ENCODE measurements at regions not wholly inside any gene's neighbourhood (a gene's known extent, or its start where the extent isn't known, plus 50 kb on each side); places are given as distances from the start of the nearest gene placed in this dataset.
A peak's percentile ranks its signal among the peaks of the same experiment; 100 is the strongest.

- Histone ChIP-seq H3K36me3 (replicated peaks; ENCODE audit: control insufficient read depth, insufficient read depth, low read length) (no peaks in the 10 kb centered on the region), H3K27me3 (ENCODE audit: control insufficient read depth, insufficient read depth, low read length) (no peaks in the 10 kb centered on the region), H3K4me3 (ENCODE audit: insufficient read depth, low read depth, low read length) (no peak overlapping the region)
- no peak for DNase-seq
These were observed 81.1 kb upstream of the PLSCR4 start for GRCh38 chr3:146331967-146332366.

- peak; percentile 8 for DNase-seq
- Histone ChIP-seq H3K4me3 (ENCODE audit: insufficient read depth, low read depth, low read length) (no peak overlapping the region), H3K36me3 (replicated peaks; ENCODE audit: control insufficient read depth, insufficient read depth, low read length) (no peaks in the 10 kb centered on the region), H3K27me3 (ENCODE audit: control insufficient read depth, insufficient read depth, low read length) (no peaks in the 10 kb centered on the region)
These were observed 76.1 kb upstream of the PLSCR4 start for GRCh38 chr3:146326875-146327543.

DNA sequence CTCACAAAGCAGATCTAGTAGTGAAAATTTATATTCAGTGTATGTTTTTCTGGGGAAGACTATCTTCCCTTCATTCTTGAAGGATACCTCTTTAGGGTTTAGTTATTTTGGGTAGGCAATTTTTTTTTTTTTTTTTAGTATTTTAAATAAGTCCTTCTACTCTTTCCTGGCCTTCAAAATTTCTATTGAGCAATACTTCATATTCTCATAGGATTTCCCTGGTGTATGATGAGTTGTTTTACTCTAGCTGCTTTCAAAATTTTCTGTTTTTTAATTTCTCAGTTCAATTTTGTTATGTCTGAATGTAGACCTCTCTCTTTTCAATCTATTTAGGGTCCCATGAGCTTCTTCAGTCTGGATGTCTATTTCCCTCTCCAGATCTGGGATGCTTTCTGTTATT lies 74.3 kb upstream of the PLSCR4 start:
- Histone ChIP-seq H3K36me3 (replicated peaks; ENCODE audit: control insufficient read depth, insufficient read depth, low read length) (no peaks in the 10 kb centered on the region), H3K27me3 (ENCODE audit: control insufficient read depth, insufficient read depth, low read length) (no peaks in the 10 kb centered on the region), H3K4me3 (ENCODE audit: insufficient read depth, low read depth, low read length) (no peak overlapping the region)
- DNase-seq, result no peak

DNA sequence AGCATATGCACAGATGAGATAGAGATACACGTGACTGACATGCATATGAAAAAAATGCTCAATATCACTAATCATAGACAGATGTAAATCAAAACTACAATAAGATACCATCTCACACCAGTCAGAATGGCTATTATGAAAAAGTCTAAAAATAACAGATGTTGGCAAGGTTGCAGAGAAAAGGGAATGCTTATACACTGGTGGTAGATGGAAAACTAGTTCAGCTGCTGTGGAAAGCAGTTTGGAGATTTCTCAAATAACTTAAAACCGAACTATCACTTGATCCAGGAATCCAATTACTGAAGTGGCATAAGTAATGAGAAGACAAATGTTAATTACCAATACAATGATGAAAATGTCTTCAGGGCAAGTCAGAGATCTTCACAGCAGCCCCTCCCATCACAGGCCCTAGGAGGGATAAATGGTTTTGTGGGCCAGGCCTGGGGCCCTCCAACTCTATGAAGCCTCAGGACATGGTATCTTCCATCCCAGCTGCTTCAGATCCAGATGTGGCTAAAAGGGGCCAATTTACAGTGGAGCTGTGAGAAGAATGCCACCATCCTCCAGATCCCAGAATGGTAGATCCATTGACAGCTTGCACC lies 71.4 kb upstream of the PLSCR4 start:
- Histone ChIP-seq H3K4me3 (ENCODE audit: insufficient read depth, low read depth, low read length) (no peak overlapping the region), H3K27me3 (ENCODE audit: control insufficient read depth, insufficient read depth, low read length) (no peaks in the 10 kb centered on the region), H3K36me3 (replicated peaks; ENCODE audit: control insufficient read depth, insufficient read depth, low read length) (no peaks in the 10 kb centered on the region)
- no peak for DNase-seq

GRCh38 chr3:146314871-146315270 lies 64.0 kb upstream of the PLSCR4 start:
- H3K36me3 ChIP-seq (replicated peaks; ENCODE audit: control insufficient read depth, insufficient read depth, low read length), result no peaks in the 10 kb centered on the region
- no peak overlapping the region for H3K4me3 ChIP-seq (ENCODE audit: insufficient read depth, low read depth, low read length)
- H3K27me3 ChIP-seq (ENCODE audit: control insufficient read depth, insufficient read depth, low read length), result no peaks in the 10 kb centered on the region
- DNase-seq, result no peak

DNA sequence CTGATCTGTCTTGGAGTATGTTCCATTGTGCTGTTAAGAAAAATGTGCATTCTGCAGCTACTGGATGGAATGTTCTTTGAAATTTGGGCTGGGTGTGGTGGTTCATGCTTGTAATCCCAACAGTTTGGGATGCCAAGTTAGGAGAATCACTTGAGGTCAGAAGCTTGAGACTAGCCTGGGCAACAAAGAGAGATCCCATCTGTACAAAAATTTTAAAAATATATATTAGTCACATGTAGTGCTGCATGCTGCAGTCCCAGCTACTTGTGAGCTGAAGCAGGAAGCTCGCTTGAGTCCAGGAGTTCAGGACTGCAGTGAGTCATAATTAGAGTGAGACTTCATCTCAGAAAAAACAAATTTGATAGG lies 62.8 kb upstream of the PLSCR4 start:
- DNase-seq, result no peak

DNA sequence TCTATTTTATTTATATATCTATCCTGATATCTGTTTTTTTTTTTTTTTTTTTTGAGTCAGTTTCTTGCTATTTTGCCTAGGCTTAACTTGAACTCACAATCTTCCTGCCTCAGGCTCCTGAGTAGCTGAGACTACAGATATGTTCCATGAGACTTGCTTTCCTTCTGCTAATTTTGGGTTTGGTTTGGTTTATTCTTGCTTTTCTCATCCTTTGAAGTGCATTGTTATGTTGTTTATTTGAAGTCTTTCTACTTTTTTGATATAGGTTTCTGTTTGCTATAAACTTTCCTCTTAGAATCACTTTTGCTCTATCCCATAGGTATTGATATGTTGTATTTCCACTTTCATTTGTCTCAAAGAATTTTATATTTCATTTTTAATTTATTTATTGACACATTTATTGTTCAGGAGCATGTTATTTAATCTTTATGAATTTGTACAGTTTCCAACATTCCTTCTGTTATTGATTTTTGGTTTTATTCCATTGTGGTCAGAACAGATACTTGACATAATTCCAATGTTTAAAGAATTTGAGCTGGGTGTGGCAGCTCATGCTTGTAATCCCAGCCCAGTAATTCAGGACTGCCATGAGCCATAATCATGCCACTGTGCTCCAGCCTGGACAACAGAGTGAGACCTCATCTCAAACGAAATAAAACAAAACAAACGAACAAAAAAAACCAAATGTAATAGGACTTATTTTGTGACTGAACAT lies 62.3 kb upstream of the PLSCR4 start:
- Histone ChIP-seq H3K27me3 (ENCODE audit: control insufficient read depth, insufficient read depth, low read length) (no peaks in the 10 kb centered on the region), H3K36me3 (replicated peaks; ENCODE audit: control insufficient read depth, insufficient read depth, low read length) (no peaks in the 10 kb centered on the region), H3K4me3 (ENCODE audit: insufficient read depth, low read depth, low read length) (no peak overlapping the region)
- no peak for DNase-seq

More for the DNA sequence above, 62.8 kb upstream of the PLSCR4 start:
- Histone ChIP-seq H3K4me3 (ENCODE audit: insufficient read depth, low read depth, low read length) (no peak overlapping the region), H3K27me3 (ENCODE audit: control insufficient read depth, insufficient read depth, low read length) (no peaks in the 10 kb centered on the region), H3K36me3 (replicated peaks; ENCODE audit: control insufficient read depth, insufficient read depth, low read length) (no peaks in the 10 kb centered on the region)

DNA sequence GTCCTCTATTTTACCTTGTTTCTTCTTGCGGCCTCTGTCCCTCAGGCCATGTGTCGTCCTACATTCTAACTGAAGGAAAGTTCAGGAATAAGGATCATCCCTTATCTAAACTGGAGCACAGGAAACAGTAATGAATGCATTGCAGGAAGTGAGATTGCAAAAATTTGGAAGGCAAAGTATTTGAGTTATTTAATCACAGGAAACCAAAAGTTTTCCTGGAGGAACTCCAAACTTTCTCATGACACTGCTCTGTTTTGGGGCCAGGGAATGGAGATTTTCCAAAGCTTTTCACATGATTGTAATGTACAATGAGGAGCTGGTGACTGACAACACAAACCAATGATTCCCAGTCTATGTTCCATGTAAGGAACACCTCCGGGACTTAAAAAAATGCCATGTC lies 57.8 kb upstream of the PLSCR4 start:
- no peaks in the 10 kb centered on the region for H3K27me3 ChIP-seq (ENCODE audit: control insufficient read depth, insufficient read depth, low read length)

DNA sequence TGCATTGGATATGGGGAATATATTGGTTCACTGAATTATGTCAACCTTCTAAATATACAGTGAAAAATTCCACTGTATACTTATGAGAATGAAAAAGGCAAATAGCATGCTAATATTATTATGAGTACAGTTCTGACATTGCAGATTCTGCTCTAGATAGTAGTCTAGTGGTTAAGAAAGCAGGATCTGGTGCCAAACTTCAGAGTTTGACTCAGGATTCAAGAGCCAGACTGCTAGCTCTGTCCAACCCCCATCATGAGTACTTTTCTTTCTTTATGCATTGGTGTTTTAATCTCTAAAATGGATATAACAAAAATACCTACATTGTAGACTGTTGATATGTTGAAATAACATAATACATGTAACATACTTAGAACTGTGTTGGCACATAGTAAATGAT lies 57.3 kb upstream of the PLSCR4 start:
- no peaks in the 10 kb centered on the region for H3K27me3 ChIP-seq (ENCODE audit: control insufficient read depth, insufficient read depth, low read length)
- no peaks in the 10 kb centered on the region for H3K36me3 ChIP-seq (replicated peaks; ENCODE audit: control insufficient read depth, insufficient read depth, low read length)
- H3K4me3 ChIP-seq (ENCODE audit: insufficient read depth, low read depth, low read length), result no peak overlapping the region
- no peak for DNase-seq

More for the DNA sequence above, 57.8 kb upstream of the PLSCR4 start:
- no peak for DNase-seq
- Histone ChIP-seq H3K4me3 (ENCODE audit: insufficient read depth, low read depth, low read length) (no peak overlapping the region), H3K36me3 (replicated peaks; ENCODE audit: control insufficient read depth, insufficient read depth, low read length) (no peaks in the 10 kb centered on the region)

GRCh38 chr3:146307456-146307725 lies 56.5 kb upstream of the PLSCR4 start:
- Histone ChIP-seq H3K4me3 (ENCODE audit: insufficient read depth, low read depth, low read length) (no peak overlapping the region), H3K27me3 (ENCODE audit: control insufficient read depth, insufficient read depth, low read length) (no peaks in the 10 kb centered on the region), H3K36me3 (replicated peaks; ENCODE audit: control insufficient read depth, insufficient read depth, low read length) (no peaks in the 10 kb centered on the region)
- DNase-seq, result no peak

GRCh38 chr3:146306656-146307455 lies 56.0 kb upstream of the PLSCR4 start:
- H3K36me3 ChIP-seq (replicated peaks; ENCODE audit: control insufficient read depth, insufficient read depth, low read length), result no peaks in the 10 kb centered on the region
- no peak for DNase-seq
- no peaks in the 10 kb centered on the region for H3K27me3 ChIP-seq (ENCODE audit: control insufficient read depth, insufficient read depth, low read length)
- no peak overlapping the region for H3K4me3 ChIP-seq (ENCODE audit: insufficient read depth, low read depth, low read length)

DNA sequence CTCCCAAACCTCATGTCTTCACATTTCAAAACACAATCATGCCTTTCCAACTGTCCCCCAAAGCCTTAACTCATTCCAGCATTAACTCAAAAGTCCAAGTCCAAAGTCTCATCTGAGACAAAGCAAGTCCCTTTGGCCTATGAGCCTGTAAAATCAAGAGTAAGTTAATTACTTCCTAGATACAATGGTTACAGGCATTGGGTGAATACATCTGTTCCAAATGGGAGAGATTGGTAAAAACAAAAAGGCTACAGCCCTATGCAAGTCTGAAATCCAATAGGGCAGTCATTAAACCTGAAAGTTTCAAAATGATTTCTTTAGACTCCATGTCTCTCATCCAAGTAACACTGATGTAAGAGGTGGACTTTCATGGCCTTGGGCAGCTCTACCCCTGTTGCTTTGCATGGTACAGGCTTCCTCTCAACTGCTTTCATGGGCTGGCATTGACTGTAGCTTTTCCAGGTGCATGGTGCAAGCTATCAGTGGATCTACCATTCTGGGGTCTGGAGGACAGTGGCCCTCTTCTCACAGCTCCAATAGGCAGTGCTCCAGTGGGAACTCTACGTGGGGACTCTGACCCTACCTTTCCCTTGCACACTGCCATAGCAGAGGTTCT lies 55.0 kb upstream of the PLSCR4 start:
- Histone ChIP-seq H3K27me3 (ENCODE audit: control insufficient read depth, insufficient read depth, low read length) (no peaks in the 10 kb centered on the region), H3K4me3 (ENCODE audit: insufficient read depth, low read depth, low read length) (no peak overlapping the region), H3K36me3 (replicated peaks; ENCODE audit: control insufficient read depth, insufficient read depth, low read length) (no peaks in the 10 kb centered on the region)
- DNase-seq, result no peak

DNA sequence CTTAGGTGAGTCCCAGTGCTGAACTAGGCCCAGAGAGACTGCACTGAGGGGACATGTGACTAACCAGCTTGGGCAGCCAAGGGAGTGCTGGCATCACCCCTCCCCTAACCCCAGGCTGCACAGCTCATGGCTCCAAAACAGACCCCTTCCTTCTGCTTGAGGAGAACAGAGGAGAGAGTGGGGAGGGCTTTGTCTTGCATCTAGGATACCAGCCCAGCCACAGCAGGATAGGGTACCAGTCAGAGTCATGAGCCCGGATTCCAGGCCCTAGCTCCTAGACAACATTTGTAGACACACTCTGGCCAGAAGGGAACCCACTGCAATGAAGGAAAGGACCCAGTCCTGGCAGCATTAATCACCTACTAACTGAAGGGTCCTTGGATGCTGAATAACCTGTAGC lies 49.9 kb upstream of the PLSCR4 start:
- H3K4me3 ChIP-seq (ENCODE audit: insufficient read depth, low read depth, low read length), result no peak overlapping the region

More for the DNA sequence above, 49.9 kb upstream of the PLSCR4 start:
- Histone ChIP-seq H3K36me3 (replicated peaks; ENCODE audit: control insufficient read depth, insufficient read depth, low read length) (no peaks in the 10 kb centered on the region), H3K27me3 (ENCODE audit: control insufficient read depth, insufficient read depth, low read length) (no peaks in the 10 kb centered on the region)
- no peak for DNase-seq

Measured in H7 (cell line).